ENCODE measurements at regions not wholly inside any gene's neighbourhood (a gene's known extent, or its start where the extent isn't known, plus 50 kb on each side); places are given as distances from the start of the nearest gene placed in this dataset.

DNA sequence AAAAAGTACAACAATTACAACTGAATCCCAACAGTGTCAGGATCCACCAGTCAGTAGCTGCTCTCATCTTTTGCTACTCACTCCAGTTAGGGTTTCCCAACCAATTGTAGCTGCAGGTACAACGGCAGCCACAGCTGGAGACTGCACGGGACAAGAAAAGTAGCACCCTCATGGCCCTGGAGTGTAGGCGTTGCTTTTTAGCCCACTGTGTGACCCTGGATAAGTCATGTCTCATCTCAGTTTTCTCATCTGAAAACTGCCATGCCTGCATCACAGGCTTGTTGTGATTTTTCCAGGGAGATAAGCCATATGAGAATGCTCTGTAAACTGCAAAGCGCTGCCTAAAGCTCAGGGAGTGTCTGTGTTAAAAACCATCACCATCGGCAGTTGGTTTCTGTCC, 535.6 kb upstream of the IL12A start:
- Histone ChIP-seq H3K4me3 (no peak overlapping the region), H3K4me1 (ENCODE audit: control insufficient read depth in 5 of 5, insufficient read depth in 5 of 5, low read length in 5 of 5) (peaks cover 0 to 3% (median 0%) of the 10 kb centered on the region in 5 donors), H3K36me3 (ENCODE audit: control insufficient read depth in 4 of 4, insufficient read depth in 4 of 4, low read length in 4 of 4) (no peaks in the 10 kb centered on the region), H3K27ac (ENCODE audit: low read depth in 1 of 2, low read length in 1 of 2) (no peak overlapping the region), H3K9me3 (ENCODE audit: control insufficient read depth in 4 of 4, insufficient read depth in 3 of 4, low read length in 3 of 4) (peaks cover 0 to under 1% (median 0%) of the 10 kb centered on the region in 4 donors), H3K27me3 (ENCODE audit: control insufficient read depth in 3 of 3, insufficient read depth in 3 of 3, low read length in 2 of 3) (no peaks in the 10 kb centered on the region), H3K9ac (ENCODE audit: insufficient read depth in 1 of 2, low read length in 2 of 2) (no peak overlapping the region)
- DNase-seq (no peak), ATAC-seq (ENCODE audit: insufficient read depth, low FRiP score) (no peak)
- 89 to 94% methylated on average over 5 of the region's 5 CpGs for WGBS, 2 donors
- TF ChIP-seq, protein P1, sequence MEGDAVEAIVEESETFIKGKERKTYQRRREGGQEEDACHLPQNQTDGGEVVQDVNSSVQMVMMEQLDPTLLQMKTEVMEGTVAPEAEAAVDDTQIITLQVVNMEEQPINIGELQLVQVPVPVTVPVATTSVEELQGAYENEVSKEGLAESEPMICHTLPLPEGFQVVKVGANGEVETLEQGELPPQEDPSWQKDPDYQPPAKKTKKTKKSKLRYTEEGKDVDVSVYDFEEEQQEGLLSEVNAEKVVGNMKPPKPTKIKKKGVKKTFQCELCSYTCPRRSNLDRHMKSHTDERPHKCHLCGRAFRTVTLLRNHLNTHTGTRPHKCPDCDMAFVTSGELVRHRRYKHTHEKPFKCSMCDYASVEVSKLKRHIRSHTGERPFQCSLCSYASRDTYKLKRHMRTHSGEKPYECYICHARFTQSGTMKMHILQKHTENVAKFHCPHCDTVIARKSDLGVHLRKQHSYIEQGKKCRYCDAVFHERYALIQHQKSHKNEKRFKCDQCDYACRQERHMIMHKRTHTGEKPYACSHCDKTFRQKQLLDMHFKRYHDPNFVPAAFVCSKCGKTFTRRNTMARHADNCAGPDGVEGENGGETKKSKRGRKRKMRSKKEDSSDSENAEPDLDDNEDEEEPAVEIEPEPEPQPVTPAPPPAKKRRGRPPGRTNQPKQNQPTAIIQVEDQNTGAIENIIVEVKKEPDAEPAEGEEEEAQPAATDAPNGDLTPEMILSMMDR (IDR thresholded peaks at IDR 0.05; ENCODE audit: control extremely low read depth, extremely low read depth) = no peak

DNA sequence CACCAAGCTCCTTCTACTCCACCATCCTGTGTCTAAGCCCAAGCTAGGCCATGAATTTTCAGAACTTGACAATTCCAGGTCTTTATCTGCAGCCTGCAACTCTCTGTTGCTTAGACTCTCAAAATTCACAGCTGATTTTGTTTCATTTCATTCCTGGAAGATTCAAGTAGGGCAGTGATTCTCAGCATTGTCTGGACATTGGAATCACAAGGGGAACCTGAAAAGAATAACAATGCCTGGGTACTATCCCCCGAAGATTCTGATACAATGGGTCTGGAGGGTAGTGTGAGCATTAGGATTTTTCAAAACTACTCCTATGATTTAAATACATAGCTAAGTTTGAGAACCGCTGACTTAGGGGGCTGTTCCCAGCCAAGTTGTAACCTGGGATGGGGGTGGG, 534.7 kb upstream of the IL12A start:
- whole genome bisulfite sequencing, 2 donors = 82 to 90% methylated on average over 2 of the region's 2 CpGs
- DNase-seq (no peak), ATAC-seq (ENCODE audit: insufficient read depth, low FRiP score) (no peak)
- H3K4me1 ChIP-seq (ENCODE audit: control insufficient read depth in 5 of 5, insufficient read depth in 5 of 5, low read length in 5 of 5) = peaks cover 0 to 6% (median 0%) of the 10 kb centered on the region in 5 donors
- no peaks in the 10 kb centered on the region for H3K27me3 ChIP-seq (ENCODE audit: control insufficient read depth in 3 of 3, insufficient read depth in 3 of 3, low read length in 2 of 3)
- TF ChIP-seq, protein P1 (IDR thresholded peaks at IDR 0.05; ENCODE audit: control extremely low read depth, extremely low read depth) = no peak
- no peak overlapping the region for H3K9ac ChIP-seq (ENCODE audit: insufficient read depth in 1 of 2, low read length in 2 of 2)
- no peak overlapping the region for H3K4me3 ChIP-seq
- peaks cover 0 to 2% (median 0%) of the 10 kb centered on the region in 4 donors for H3K9me3 ChIP-seq (ENCODE audit: control insufficient read depth in 4 of 4, insufficient read depth in 3 of 4, low read length in 3 of 4)
- H3K27ac ChIP-seq (ENCODE audit: low read depth in 1 of 2, low read length in 1 of 2) = no peak overlapping the region
- no peaks in the 10 kb centered on the region for H3K36me3 ChIP-seq (ENCODE audit: control insufficient read depth in 4 of 4, insufficient read depth in 4 of 4, low read length in 4 of 4)

DNA sequence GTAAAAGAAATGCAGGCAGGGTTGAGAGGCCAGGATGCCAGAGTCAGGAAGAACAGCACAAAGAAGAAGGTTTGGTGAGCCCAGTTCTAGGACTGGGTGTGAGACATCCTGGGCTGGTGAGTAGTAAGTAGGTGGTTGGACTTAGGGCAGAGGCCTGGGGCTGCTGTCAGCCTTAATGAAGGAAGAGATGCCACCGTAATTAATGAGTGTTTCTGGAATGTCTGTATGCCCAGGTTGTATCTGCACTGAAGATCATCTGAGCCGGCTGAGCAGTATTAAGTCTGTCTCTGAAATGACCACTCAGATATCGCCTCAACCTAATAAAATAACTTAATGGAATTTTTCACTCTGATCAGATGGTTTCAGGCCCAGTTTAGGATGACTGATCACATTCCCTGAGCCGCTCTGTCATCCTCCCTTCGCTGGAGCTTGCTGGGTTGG, 532.9 kb upstream of the IL12A start:
- no peak overlapping the region for H3K4me3 ChIP-seq
- WGBS, 2 donors = 90 to 93% methylated on average over 5 of the region's 5 CpGs
- no peak for DNase-seq

More for the DNA sequence above, 532.9 kb upstream of the IL12A start:
- peaks cover 0 to 2% (median 0%) of the 10 kb centered on the region in 4 donors for H3K9me3 ChIP-seq (ENCODE audit: control insufficient read depth in 4 of 4, insufficient read depth in 3 of 4, low read length in 3 of 4)
- no peak overlapping the region for H3K27ac ChIP-seq (ENCODE audit: low read depth in 1 of 2, low read length in 1 of 2)
- H3K9ac ChIP-seq (ENCODE audit: insufficient read depth in 1 of 2, low read length in 2 of 2) = no peak overlapping the region
- peaks cover 0 to 6% (median 0%) of the 10 kb centered on the region in 5 donors for H3K4me1 ChIP-seq (ENCODE audit: control insufficient read depth in 5 of 5, insufficient read depth in 5 of 5, low read length in 5 of 5)
- TF ChIP-seq, protein P1 (IDR thresholded peaks at IDR 0.05; ENCODE audit: control extremely low read depth, extremely low read depth) = no peak
- no peaks in the 10 kb centered on the region for H3K36me3 ChIP-seq (ENCODE audit: control insufficient read depth in 4 of 4, insufficient read depth in 4 of 4, low read length in 4 of 4)
- no peaks in the 10 kb centered on the region for H3K27me3 ChIP-seq (ENCODE audit: control insufficient read depth in 3 of 3, insufficient read depth in 3 of 3, low read length in 2 of 3)
- no peak for ATAC-seq (ENCODE audit: insufficient read depth, low FRiP score)
